GM12878 (cell line): ENCODE measurements at regions not wholly inside any gene's neighbourhood (a gene's known extent, or its start where the extent isn't known, plus 50 kb on each side); places are given as distances from the start of the nearest gene placed in this dataset.
A peak's percentile ranks its signal among the peaks of the same experiment; 100 is the strongest.

Experiments
- ATAC-seq: fragments of 200-7000 bp; cut with Tn5 transposase; 3 replicates; pipeline ENCODE4 v1.9.1; 2020; ENCODE audit warnings: mild to moderate bottlenecking, moderate library complexity
- BruUV-seq: library from RNA; stranded (reverse); fragments of 400-500 nt; replicated peaks from 2 replicates; lab custom pipeline; 2021; lab: Mats Ljungman, UMichigan
- CTCF ChIA-PET: fragments of 300-600 bp; sonication (Branson Sonifier 250); formaldehyde crosslinking; extraction: SDS; loops from one replicate; lab custom pipeline; 2021; ENCODE audit warnings: inconsistent platforms; lab: Yijun Ruan, JAX
- POLR2A ChIA-PET: fragments of 350-600 bp; formaldehyde crosslinking; extraction: SDS; loops from one replicate; lab custom pipeline; 2021; ENCODE audit warnings: inconsistent platforms; lab: Charles Lee
- RAD21 ChIA-PET: fragments of 300-600 bp; sonication (Branson Sonifier 250); formaldehyde crosslinking; loops from one replicate; lab custom pipeline; 2023; ENCODE audit warnings: antibody characterized with exemption; ENCODE audit not compliant: unreplicated experiment; lab: Charles Lee
- SMC1A ChIA-PET: fragments of 300-600 bp; sonication (Branson Sonifier 250); formaldehyde crosslinking; loops from one replicate; lab custom pipeline; 2023; ENCODE audit not compliant: unreplicated experiment, uncharacterized antibody; lab: Charles Lee
- DNase-seq: peaks from one replicate; pipeline ENCODE4 v3.0.0-alpha.2; 2011; ENCODE audit warnings: low read depth, low spot score
- FAIRE-seq: peaks from 3 replicates; lab custom pipeline; 2011; peaks lifted over from hg19 to GRCh38; lab: Jason Lieb, UNC
- H2AFZ ChIP-seq: 2 replicates; pipeline ENCODE4 v1.6.0; 2011; ENCODE audit warnings: low read depth, low read length, control low read depth; ENCODE audit not compliant: control insufficient read depth
- H3K27ac ChIP-seq: 2 replicates; pipeline ENCODE4 v1.5.1; 2011; ENCODE audit warnings: control low read depth; ENCODE audit not compliant: control insufficient read depth, insufficient read depth
- H3K27me3 ChIP-seq, 2 experiments: replicated peaks in 1 of 2; 2 replicates each; pipeline versions ENCODE4 v1.6.0 to v1.6.1; 2011; ENCODE audit warnings: low read length in 1 of 2; ENCODE audit not compliant: control insufficient read depth in 2 of 2, insufficient read depth in 2 of 2
- H3K36me3 ChIP-seq, 2 experiments: 2 replicates each; pipeline ENCODE4 v1.5.1; 2011; ENCODE audit warnings: low read length in 1 of 2; ENCODE audit not compliant: control insufficient read depth in 2 of 2, insufficient read depth in 2 of 2
- H3K4me1 ChIP-seq: 2 replicates; pipeline ENCODE4 v1.6.1; 2011; ENCODE audit warnings: mild to moderate bottlenecking, low read length, moderate library complexity, mixed read lengths; ENCODE audit not compliant: control insufficient read depth, insufficient read depth
- H3K4me2 ChIP-seq: 2 replicates; pipeline ENCODE4 v1.6.0; 2011; ENCODE audit warnings: control low read depth; ENCODE audit not compliant: control insufficient read depth, insufficient read depth
- H3K4me3 ChIP-seq: fragments of 200-600 bp; sonication (generic); 2 replicates; pipeline ENCODE4 v1.5.1; 2016
- H3K79me2 ChIP-seq: 2 replicates; pipeline ENCODE4 v1.6.0; 2011; ENCODE audit warnings: low read length; ENCODE audit not compliant: control insufficient read depth, insufficient read depth
- H3K9ac ChIP-seq: 2 replicates; pipeline ENCODE4 v1.8.0; 2011; ENCODE audit warnings: low read length, control low read depth, mixed read lengths; ENCODE audit not compliant: control insufficient read depth, insufficient read depth
- H3K9me3 ChIP-seq: replicated peaks from 3 replicates; pipeline ENCODE4 v1.5.1; 2011; ENCODE audit warnings: mild to moderate bottlenecking, low read length; ENCODE audit not compliant: control insufficient read depth, insufficient read depth
- H4K20me1 ChIP-seq: 2 replicates; pipeline ENCODE4 v1.6.0; 2011; ENCODE audit not compliant: control insufficient read depth, insufficient read depth
- NFYA ChIP-seq: IDR thresholded peaks from 2 replicates; pipeline ENCODE4 v1.6.1; 2011; ENCODE audit warnings: low read depth, mild to moderate bottlenecking, low read length, improper control_type of control experiment, borderline replicate concordance
- WGBS: methylation state at CpG from one replicate; pipeline ENCODE4 v1.1.6; 2016; ENCODE audit warnings: low lambda C conversion rate; ENCODE audit not compliant: insufficient replicate concordance, insufficient coverage; ENCODE audit errors: missing lambda C conversion rate; 5-methylcytosine and 5-hydroxymethylcytosine counted together
- in situ Hi-C: fragments of 300-500 bp; cut with MboI; formaldehyde crosslinking; loops from 9 replicates; pipeline ENCODE4 v1.14.3; 2018; ENCODE audit warnings: mixed read lengths
- intact Hi-C: fragments of 100-400 bp; cut with micrococcal nuclease; formaldehyde crosslinking; loops from one replicate; pipeline ENCODE4 v1.14.2; 2022; ENCODE audit not compliant: unreplicated experiment
- TF ChIP-seq, protein P1 (sequence below): fragments of 450-650 bp; IDR thresholded peaks from 2 replicates; pipeline ENCODE4 v1.6.1; 2017; ENCODE audit warnings: mild to moderate bottlenecking, moderate library complexity

DNA sequence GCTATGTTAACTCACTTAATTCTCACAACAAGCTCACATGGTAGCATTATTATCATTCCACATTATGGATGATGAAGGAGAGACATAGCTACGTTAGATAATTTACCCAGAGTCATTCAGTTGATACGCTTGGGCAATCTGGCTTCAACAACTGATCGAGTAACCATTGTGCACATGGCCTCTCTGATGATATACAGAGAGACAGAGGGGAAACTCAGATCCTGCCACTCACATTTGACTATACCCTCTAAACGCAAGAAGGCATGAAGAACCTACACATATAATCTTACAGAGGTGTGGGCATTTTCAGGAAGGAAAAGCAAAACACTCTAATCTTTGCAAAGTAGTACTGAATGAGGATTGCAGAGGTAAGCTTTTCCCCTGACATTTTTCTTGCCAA is 360.1 kb downstream of the BARHL2 start:
- in situ Hi-C loops (no loop called here), intact Hi-C loops (loop anchor here (5.0 kb wide), 1 partner anchor 150 kb away; no protein-coding TSS in a partner anchor)
- DNase-seq (no peak), ATAC-seq (no peak), FAIRE-seq (no peak)
- Histone ChIP-seq H4K20me1 (no peaks in the 10 kb centered on the region), H3K4me3 (no peak overlapping the region), H3K4me2 (no peak overlapping the region), H2AFZ (no peak overlapping the region), H3K9me3 (no peaks in the 10 kb centered on the region), H3K79me2 (no peaks in the 10 kb centered on the region), H3K9ac (no peak overlapping the region), H3K27ac (no peak overlapping the region), H3K27me3 (no peaks in the 10 kb centered on the region), H3K36me3 (no peaks in the 10 kb centered on the region), H3K4me1 (no peaks in the 10 kb centered on the region; the same call in 1 of the 2 replicates)
- ChIA-PET RAD21 (interaction anchor here (0.9 to 2.3 kb wide), 5 partner anchors 12 to 130 kb away, joined by 3 to 10 read pairs (median 5); no protein-coding TSS in a partner anchor), SMC1A (interaction anchor here (0.6 to 5.3 kb wide), 15 partner anchors 8 to 223 kb away, joined by 3 to 51 read pairs (median 3); no protein-coding TSS in a partner anchor), POLR2A (interaction anchor here (1.0 to 2.0 kb wide), 3 partner anchors 10 to 37 kb away, joined by 3 to 11 read pairs (median 3); no protein-coding TSS in a partner anchor), CTCF (interaction anchor here (0.7 to 2.0 kb wide), 7 partner anchors 10 to 224 kb away, joined by 3 to 5 read pairs (median 3); no protein-coding TSS in a partner anchor)
- no TSS peak for BruUV-seq
- WGBS = 19% methylated on average over 4 of the region's 4 CpGs
- TF ChIP-seq, protein P1, sequence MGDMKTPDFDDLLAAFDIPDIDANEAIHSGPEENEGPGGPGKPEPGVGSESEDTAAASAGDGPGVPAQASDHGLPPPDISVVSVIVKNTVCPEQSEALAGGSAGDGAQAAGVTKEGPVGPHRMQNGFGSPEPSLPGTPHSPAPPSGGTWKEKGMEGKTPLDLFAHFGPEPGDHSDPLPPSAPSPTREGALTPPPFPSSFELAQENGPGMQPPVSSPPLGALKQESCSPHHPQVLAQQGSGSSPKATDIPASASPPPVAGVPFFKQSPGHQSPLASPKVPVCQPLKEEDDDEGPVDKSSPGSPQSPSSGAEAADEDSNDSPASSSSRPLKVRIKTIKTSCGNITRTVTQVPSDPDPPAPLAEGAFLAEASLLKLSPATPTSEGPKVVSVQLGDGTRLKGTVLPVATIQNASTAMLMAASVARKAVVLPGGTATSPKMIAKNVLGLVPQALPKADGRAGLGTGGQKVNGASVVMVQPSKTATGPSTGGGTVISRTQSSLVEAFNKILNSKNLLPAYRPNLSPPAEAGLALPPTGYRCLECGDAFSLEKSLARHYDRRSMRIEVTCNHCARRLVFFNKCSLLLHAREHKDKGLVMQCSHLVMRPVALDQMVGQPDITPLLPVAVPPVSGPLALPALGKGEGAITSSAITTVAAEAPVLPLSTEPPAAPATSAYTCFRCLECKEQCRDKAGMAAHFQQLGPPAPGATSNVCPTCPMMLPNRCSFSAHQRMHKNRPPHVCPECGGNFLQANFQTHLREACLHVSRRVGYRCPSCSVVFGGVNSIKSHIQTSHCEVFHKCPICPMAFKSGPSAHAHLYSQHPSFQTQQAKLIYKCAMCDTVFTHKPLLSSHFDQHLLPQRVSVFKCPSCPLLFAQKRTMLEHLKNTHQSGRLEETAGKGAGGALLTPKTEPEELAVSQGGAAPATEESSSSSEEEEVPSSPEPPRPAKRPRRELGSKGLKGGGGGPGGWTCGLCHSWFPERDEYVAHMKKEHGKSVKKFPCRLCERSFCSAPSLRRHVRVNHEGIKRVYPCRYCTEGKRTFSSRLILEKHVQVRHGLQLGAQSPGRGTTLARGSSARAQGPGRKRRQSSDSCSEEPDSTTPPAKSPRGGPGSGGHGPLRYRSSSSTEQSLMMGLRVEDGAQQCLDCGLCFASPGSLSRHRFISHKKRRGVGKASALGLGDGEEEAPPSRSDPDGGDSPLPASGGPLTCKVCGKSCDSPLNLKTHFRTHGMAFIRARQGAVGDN = peak; percentile 44; the same call in 1 of the 2 replicates
- TF ChIP-seq NFYA = no peak
- TF ChIP-seq, all 136 proteins: peak for 1
